K562 (cell line): ENCODE measurements at regions not wholly inside any gene's neighbourhood (a gene's known extent, or its start where the extent isn't known, plus 50 kb on each side); places are given as distances from the start of the nearest gene placed in this dataset.

Source experiments
- ATAC-seq: fragments of 200-7000 bp; cut with Tn5 transposase; 3 replicates; pipeline ENCODE4 v1.9.1; 2020; ENCODE audit warnings: moderate library complexity
- BruUV-seq: library from RNA; stranded (reverse); fragments of 400-500 nt; replicated peaks from 2 replicates; lab custom pipeline; 2021; lab: Mats Ljungman, UMichigan
- CTCF ChIA-PET: fragments of 300-600 bp; formaldehyde crosslinking; extraction: SDS; loops from one replicate; lab custom pipeline; 2021; ENCODE audit warnings: low intra/inter-chr PET ratio; lab: Yijun Ruan, JAX
- POLR2A ChIA-PET: fragments of 300-600, 350-650 bp; sonication (Branson Sonifier 250); formaldehyde crosslinking; extraction: SDS; loops from one replicate; lab custom pipeline; 2021; ENCODE audit warnings: antibody characterized with exemption, inconsistent platforms; lab: Yijun Ruan, JAX
- DNase-seq, 4 experiments: peaks; one replicate each; pipeline versions ENCODE4 v3.0.0 to v3.0.0-alpha.2; 2011 to 2018; ENCODE audit warnings: low spot score in 3 of 4, mixed read lengths in 3 of 4; ENCODE audit errors: extremely low read depth in 1 of 4
- FAIRE-seq: peaks from 2 replicates; lab custom pipeline; 2011; peaks lifted over from hg19 to GRCh38; lab: Jason Lieb, UNC
- H2AFZ ChIP-seq: 2 replicates; pipeline ENCODE4 v1.6.0; 2011; ENCODE audit warnings: low read depth, low read length, control low read depth, inconsistent platforms
- H3K27ac ChIP-seq: fragments of 200-600 bp; 3 replicates; pipeline ENCODE4 v1.8.0; 2011; ENCODE audit warnings: low read depth, mild to moderate bottlenecking, control low read depth, inconsistent platforms, low read length, moderate library complexity, mixed read lengths; ENCODE audit errors: extremely low read depth
- H3K27me3 ChIP-seq, 2 experiments: fragments of 300-600 bp in 1 of 2; 2 replicates in 1 of 2; 3 replicates in 1 of 2; pipeline versions ENCODE4 v1.6.0 to v1.8.0; 2011; ENCODE audit warnings: inconsistent platforms in 2 of 2, low read length in 2 of 2, mild to moderate bottlenecking in 1 of 2, mixed read lengths in 1 of 2, moderate library complexity in 1 of 2; ENCODE audit not compliant: control insufficient read depth in 2 of 2, insufficient read depth in 2 of 2
- H3K36me3 ChIP-seq: fragments of 300-600 bp; 3 replicates; pipeline ENCODE4 v1.8.0; 2011; ENCODE audit warnings: mild to moderate bottlenecking, low read length, inconsistent platforms; ENCODE audit not compliant: control insufficient read depth, insufficient read depth
- H3K4me1 ChIP-seq, 2 experiments: fragments of 200-600 bp in 1 of 2; replicated peaks in 1 of 2; 2 replicates in 1 of 2; 3 replicates in 1 of 2; pipeline versions ENCODE4 v1.5.1 to v1.8.0; 2011; ENCODE audit warnings: inconsistent platforms in 2 of 2, low read length in 2 of 2, mild to moderate bottlenecking in 1 of 2, mixed read lengths in 1 of 2, moderate library complexity in 1 of 2; ENCODE audit not compliant: control insufficient read depth in 2 of 2, insufficient read depth in 2 of 2
- H3K4me2 ChIP-seq: 2 replicates; pipeline ENCODE4 v1.6.1; 2011; ENCODE audit warnings: low read length, control low read depth, inconsistent platforms, mixed read lengths; ENCODE audit not compliant: insufficient read depth
- H3K4me3 ChIP-seq: fragments of 200-600 bp; sonication (generic), shearing (Covaris generic); 2 replicates; pipeline ENCODE4 v1.5.1; 2016; ENCODE audit warnings: control low read depth, inconsistent platforms
- H3K79me2 ChIP-seq: fragments of 200-600 bp; 3 replicates; pipeline ENCODE4 v1.8.0; 2011; ENCODE audit warnings: low read length, inconsistent platforms; ENCODE audit not compliant: control insufficient read depth, insufficient read depth
- H3K9ac ChIP-seq, 2 experiments: 2 replicates each; pipeline versions ENCODE4 v1.6.0 to v1.6.1; 2011; ENCODE audit warnings: low read depth in 2 of 2, low read length in 2 of 2, control low read depth in 1 of 2, inconsistent platforms in 1 of 2, mild to moderate bottlenecking in 1 of 2, mixed read lengths in 1 of 2; ENCODE audit not compliant: insufficient read depth in 1 of 2
- H3K9me1 ChIP-seq: one replicate; pipeline ENCODE4 v1.6.0; 2011; ENCODE audit warnings: inconsistent platforms, mild to moderate bottlenecking, low read length, moderate library complexity; ENCODE audit not compliant: control insufficient read depth, insufficient read depth
- H3K9me3 ChIP-seq: replicated peaks from 2 replicates; pipeline ENCODE4 v1.5.1; 2011; ENCODE audit warnings: low read depth, low read length, inconsistent platforms; ENCODE audit not compliant: control insufficient read depth, insufficient read depth
- H4K20me1 ChIP-seq: replicated peaks from 2 replicates; pipeline ENCODE4 v1.6.1; 2011; ENCODE audit warnings: low read length, inconsistent platforms, mixed read lengths; ENCODE audit not compliant: control insufficient read depth, insufficient read depth
- GATAD2A ChIP-seq: fragments of 450-650 bp; IDR thresholded peaks from 2 replicates; pipeline ENCODE4 v1.6.1; 2017
- MNT ChIP-seq, 2 experiments: fragments of 450-650 bp; conservative IDR thresholded peaks; 2 replicates each; pipeline ENCODE4 v1.6.1; 2017; ENCODE audit warnings: mild to moderate bottlenecking in 2 of 2, moderate library complexity in 2 of 2
- RHOXF2B ChIP-seq: fragments of 250-450 bp; sonication (Bioruptor Pico); conservative IDR thresholded peaks from 2 replicates; pipeline ENCODE4 v1.5.1; 2021
- WGBS: fragments of 100-300 bp; shearing (Covaris generic); methylation state at CpG from one replicate; pipeline ENCODE4 v1.1.6; 2016; ENCODE audit warnings: low coverage, mixed read lengths; ENCODE audit not compliant: insufficient coverage; ENCODE audit errors: missing lambda C conversion rate; 5-methylcytosine and 5-hydroxymethylcytosine counted together
- in situ Hi-C: fragments of 300-500 bp; cut with MboI; formaldehyde crosslinking; loops from 4 replicates; pipeline ENCODE4 v1.15.0; 2018; ENCODE audit warnings: inconsistent platforms, mixed read lengths
- intact Hi-C: fragments of 100-400 bp; cut with micrococcal nuclease; formaldehyde crosslinking; loops from 2 replicates; pipeline ENCODE4 v1.14.2; 2022
- TF ChIP-seq, protein P1 (sequence below): IDR thresholded peaks from 2 replicates; pipeline ENCODE4 v1.6.1; 2012; ENCODE audit warnings: low read depth, low read length, improper control_type of control experiment, borderline replicate concordance

DNA sequence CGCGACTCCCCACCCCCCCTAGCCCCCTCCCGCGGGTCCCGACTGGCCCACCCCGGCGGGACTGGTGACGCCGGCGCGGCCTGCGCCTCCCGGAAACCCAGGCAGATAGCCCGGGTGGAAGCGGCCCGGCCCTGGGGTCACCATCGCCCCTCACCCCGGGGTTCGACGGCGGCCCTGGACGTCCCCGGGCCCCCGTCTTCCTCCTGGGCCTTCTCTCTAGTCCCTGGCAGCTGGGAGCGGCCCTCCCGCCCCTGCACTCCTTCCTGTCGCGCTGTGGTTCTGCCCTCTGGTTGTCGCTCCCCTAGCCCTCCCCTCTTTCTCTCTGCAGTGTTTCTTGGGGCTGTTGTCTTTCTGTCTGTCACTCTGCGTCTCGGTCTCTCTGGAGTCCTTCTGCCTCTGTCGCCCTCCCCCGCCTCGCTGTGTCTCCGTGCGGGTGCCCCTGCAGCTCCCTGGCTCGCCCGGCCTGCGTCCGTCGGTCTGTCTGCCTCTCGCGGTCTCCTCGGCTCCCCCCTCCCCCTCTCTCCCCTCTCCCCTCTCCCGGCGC lies 90.5 kb upstream of the PAX2 start:
- intact Hi-C loops = no loop called here
- 13% methylated on average over 3 of the region's 46 CpGs for WGBS
- CTCF ChIA-PET = no interaction called here
- H2AFZ ChIP-seq = no peak overlapping the region
- no peaks in the 10 kb centered on the region for H3K79me2 ChIP-seq
- no peaks in the 10 kb centered on the region for H4K20me1 ChIP-seq
- FAIRE-seq = no peak
- H3K27me3 ChIP-seq = peaks cover 15 to 38% of the 10 kb centered on the region in 2 experiments
- H3K4me1 ChIP-seq = peaks cover 0 to 24% of the 10 kb centered on the region in 2 experiments; a peak in 2 of 5 replicates
- H3K9ac ChIP-seq = no peak overlapping the region
- no peak overlapping the region for H3K4me3 ChIP-seq
- ATAC-seq = peak; percentile 30; the same call in 2 of the 3 replicates
- H3K4me2 ChIP-seq = no peak overlapping the region
- H3K9me3 ChIP-seq = no peaks in the 10 kb centered on the region
- H3K36me3 ChIP-seq = no peaks in the 10 kb centered on the region
- TF ChIP-seq GATAD2A (no peak), RHOXF2B (no peak), MNT (conservative IDR thresholded peaks at IDR 0.05) (no peak)
- TF ChIP-seq, protein P1, sequence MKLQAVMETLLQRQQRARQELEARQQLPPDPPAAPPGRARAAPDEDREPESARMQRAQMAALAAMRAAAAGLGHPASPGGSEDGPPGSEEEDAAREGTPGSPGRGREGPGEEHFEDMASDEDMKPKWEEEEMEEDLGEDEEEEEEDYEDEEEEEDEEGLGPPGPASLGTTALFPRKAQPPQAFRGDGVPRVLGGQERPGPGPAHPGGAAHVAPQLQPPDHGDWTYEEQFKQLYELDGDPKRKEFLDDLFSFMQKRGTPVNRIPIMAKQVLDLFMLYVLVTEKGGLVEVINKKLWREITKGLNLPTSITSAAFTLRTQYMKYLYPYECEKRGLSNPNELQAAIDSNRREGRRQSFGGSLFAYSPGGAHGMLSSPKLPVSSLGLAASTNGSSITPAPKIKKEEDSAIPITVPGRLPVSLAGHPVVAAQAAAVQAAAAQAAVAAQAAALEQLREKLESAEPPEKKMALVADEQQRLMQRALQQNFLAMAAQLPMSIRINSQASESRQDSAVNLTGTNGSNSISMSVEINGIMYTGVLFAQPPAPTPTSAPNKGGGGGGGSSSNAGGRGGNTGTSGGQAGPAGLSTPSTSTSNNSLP = no peak
- POLR2A ChIA-PET = no interaction called here
- H3K9me1 ChIP-seq = no peaks in the 10 kb centered on the region
- in situ Hi-C loops = no loop called here
- no peak for DNase-seq
- H3K27ac ChIP-seq = no peak overlapping the region
- no TSS peak for BruUV-seq
